Testis (tissue), 2 donors: ENCODE measurements at regions not wholly inside any gene's neighbourhood (a gene's known extent, or its start where the extent isn't known, plus 50 kb on each side); places are given as distances from the start of the nearest gene placed in this dataset.

ENCODE experiments used
- CTCF ChIP-seq, 3 experiments: fragments of 450-650 bp in 2 of 3; fragments of 200-600 bp in 1 of 3; sonication (generic) in 1 of 3; IDR thresholded peaks; one replicate each; pipeline ENCODE4 v1.5.1; 2016 to 2019; ENCODE audit warnings: antibody characterized with exemption in 3 of 3, mild to moderate bottlenecking in 2 of 3, moderate library complexity in 1 of 3
- POLR2A ChIP-seq: fragments of 450-650 bp; IDR thresholded peaks from one replicate; pipeline ENCODE4 v1.6.1; 2017; ENCODE audit warnings: antibody characterized with exemption, mild to moderate bottlenecking, moderate library complexity

GRCh38 chr5:174839196-174839595, 114.8 kb downstream of the MSX2 start:
- no peak for TF ChIP-seq CTCF (IDR thresholded peaks at IDR 0.05)
- TF ChIP-seq POLR2A = no peak
